SK-N-SH treated with all-trans-retinoic acid at 6 μM for 48 hours (cell line): ENCODE measurements at regions not wholly inside any gene's neighbourhood (a gene's known extent, or its start where the extent isn't known, plus 50 kb on each side); places are given as distances from the start of the nearest gene placed in this dataset.

Experiments
- ATAC-seq: fragments of 200-7000 bp; cut with Tn5 transposase; 3 replicates; pipeline ENCODE4 v1.9.1; 2020; ENCODE audit warnings: mild to moderate bottlenecking, moderate library complexity
- ARNTL ChIP-seq: fragments of 450-650 bp; formaldehyde crosslinking; IDR thresholded peaks from 2 replicates; pipeline ENCODE4 v1.5.0; 2020; ENCODE audit warnings: low read depth, mild to moderate bottlenecking, moderate library complexity, borderline replicate concordance
- BACH2 ChIP-seq: fragments of 250-450 bp; sonication (Bioruptor Pico); IDR thresholded peaks from 2 replicates; pipeline ENCODE4 v1.9.0; 2021; ENCODE audit warnings: mild to moderate bottlenecking, borderline replicate concordance
- CSDC2 ChIP-seq: fragments of 250-450 bp; sonication (Bioruptor Pico); IDR thresholded peaks from 2 replicates; pipeline ENCODE4 v1.5.0; 2020; ENCODE audit warnings: mild to moderate bottlenecking, moderate library complexity
- ESRRG ChIP-seq: fragments of 250-450 bp; sonication (Bioruptor Pico); IDR thresholded peaks from 2 replicates; pipeline ENCODE4 v1.6.1; 2021; ENCODE audit warnings: mild to moderate bottlenecking
- ISL1 ChIP-seq: fragments of 250-450 bp; sonication (Bioruptor Pico); IDR thresholded peaks from 2 replicates; pipeline ENCODE4 v2.1.2; 2022; ENCODE audit warnings: mild to moderate bottlenecking, moderate library complexity
- OSR1 ChIP-seq: fragments of 250-450 bp; sonication (Bioruptor Pico); IDR thresholded peaks from 2 replicates; pipeline ENCODE4 v1.8.0; 2022; ENCODE audit warnings: moderate library complexity, mild to moderate bottlenecking, inconsistent platforms
- PPARA ChIP-seq: fragments of 250-450 bp; sonication (Bioruptor Pico); IDR thresholded peaks from 2 replicates; pipeline ENCODE4 v1.5.0; 2020; ENCODE audit warnings: mild to moderate bottlenecking, borderline replicate concordance
- RARB ChIP-seq: fragments of 250-450 bp; sonication (Bioruptor Pico); IDR thresholded peaks from 2 replicates; pipeline ENCODE4 v1.8.0; 2021; ENCODE audit warnings: mild to moderate bottlenecking, moderate library complexity
- TCF4 ChIP-seq: fragments of 250-450 bp; sonication (Bioruptor Pico); IDR thresholded peaks from 2 replicates; pipeline ENCODE4 v1.8.0; 2021; ENCODE audit warnings: mild to moderate bottlenecking, moderate library complexity, borderline replicate concordance
- TOX ChIP-seq: fragments of 250-450 bp; sonication (Bioruptor Pico); IDR thresholded peaks from 2 replicates; pipeline ENCODE4 v1.8.0; 2021; ENCODE audit warnings: mild to moderate bottlenecking, moderate library complexity, borderline replicate concordance
- ZFP3 ChIP-seq: fragments of 250-450 bp; sonication (Bioruptor Pico); IDR thresholded peaks from 2 replicates; pipeline ENCODE4 v1.5.0; 2020; ENCODE audit warnings: mild to moderate bottlenecking, moderate library complexity
- ZFP30 ChIP-seq: fragments of 450-650 bp; formaldehyde crosslinking; IDR thresholded peaks from 2 replicates; pipeline ENCODE4 v1.5.0; 2022; ENCODE audit warnings: mild to moderate bottlenecking, moderate library complexity
- ZNF565 ChIP-seq: fragments of 450-650 bp; formaldehyde crosslinking; conservative IDR thresholded peaks from 2 replicates; pipeline ENCODE4 v1.5.0; 2020; ENCODE audit warnings: low read depth, mild to moderate bottlenecking, moderate library complexity
- ZNF70 ChIP-seq: fragments of 450-650 bp; formaldehyde crosslinking; IDR thresholded peaks from 2 replicates; pipeline ENCODE4 v1.5.0; 2020; ENCODE audit warnings: mild to moderate bottlenecking, moderate library complexity
- ZNF8 ChIP-seq: fragments of 450-650 bp; formaldehyde crosslinking; IDR thresholded peaks from 2 replicates; pipeline ENCODE4 v1.5.0; 2020; ENCODE audit warnings: mild to moderate bottlenecking, moderate library complexity
- TF ChIP-seq, protein P1 (sequence below): fragments of 250-450 bp; sonication (Bioruptor Pico); IDR thresholded peaks from 2 replicates; pipeline ENCODE4 v1.5.1; 2021; ENCODE audit warnings: mild to moderate bottlenecking, moderate library complexity
- TF ChIP-seq, protein P2 (sequence below): fragments of 250-450 bp; sonication (Bioruptor Pico); IDR thresholded peaks from 2 replicates; pipeline ENCODE4 v1.5.0; 2020; ENCODE audit warnings: mild to moderate bottlenecking, moderate library complexity
- TF ChIP-seq, protein P3 (sequence below): fragments of 250-450 bp; sonication (Bioruptor Pico); IDR thresholded peaks from 2 replicates; pipeline ENCODE4 v1.8.0; 2020; ENCODE audit warnings: mild to moderate bottlenecking, moderate library complexity, borderline replicate concordance
- TF ChIP-seq, protein P4 (sequence below): fragments of 250-450 bp; sonication (Bioruptor Pico); IDR thresholded peaks from 2 replicates; pipeline ENCODE4 v1.8.0; 2021; ENCODE audit warnings: low read depth, mild to moderate bottlenecking, moderate library complexity, borderline replicate concordance
- TF ChIP-seq, protein P5 (sequence below): fragments of 250-450 bp; sonication (Bioruptor Pico); IDR thresholded peaks from 2 replicates; pipeline ENCODE4 v1.5.1; 2020; ENCODE audit warnings: low read depth, mild to moderate bottlenecking, moderate library complexity

DNA sequence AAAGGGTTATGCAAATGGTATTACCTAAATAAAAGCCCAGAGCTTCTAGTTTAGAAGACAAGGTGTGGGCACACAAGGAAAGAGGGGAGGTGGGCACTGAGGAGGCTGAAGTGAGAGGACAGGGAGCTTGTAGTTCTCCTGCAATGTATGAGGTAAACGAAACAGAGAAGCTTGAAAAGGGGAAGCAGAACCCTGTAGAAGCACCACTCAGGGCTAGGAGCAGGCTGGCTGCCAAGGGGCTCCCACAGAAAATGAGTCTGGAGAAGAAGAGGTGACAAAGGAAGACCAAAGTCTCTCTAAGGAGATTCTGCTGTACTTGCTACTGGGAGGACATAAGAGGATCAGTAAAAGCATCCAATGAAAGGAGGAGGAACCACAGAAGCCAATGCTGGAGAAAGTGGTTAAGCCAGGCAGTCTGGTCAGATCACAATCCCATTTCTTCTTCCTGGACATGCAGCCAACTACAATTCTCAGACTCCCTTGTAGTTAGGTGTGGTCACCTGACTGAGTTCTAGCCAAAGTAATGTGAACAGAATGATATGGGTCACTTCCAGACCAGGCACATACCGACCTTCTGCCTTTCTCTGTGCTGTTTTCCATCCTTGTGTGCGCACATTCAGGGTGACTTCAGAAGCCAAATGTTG lies 174.5 kb upstream of the MAP3K1 start:
- ATAC-seq: no peak
- TF ChIP-seq TOX (CRISPR knock-in tag) (no peak), ARNTL (no peak), ZFP3 (CRISPR knock-in tag) (no peak), ZNF70 (CRISPR knock-in tag) (no peak)
- TF ChIP-seq, protein P1, sequence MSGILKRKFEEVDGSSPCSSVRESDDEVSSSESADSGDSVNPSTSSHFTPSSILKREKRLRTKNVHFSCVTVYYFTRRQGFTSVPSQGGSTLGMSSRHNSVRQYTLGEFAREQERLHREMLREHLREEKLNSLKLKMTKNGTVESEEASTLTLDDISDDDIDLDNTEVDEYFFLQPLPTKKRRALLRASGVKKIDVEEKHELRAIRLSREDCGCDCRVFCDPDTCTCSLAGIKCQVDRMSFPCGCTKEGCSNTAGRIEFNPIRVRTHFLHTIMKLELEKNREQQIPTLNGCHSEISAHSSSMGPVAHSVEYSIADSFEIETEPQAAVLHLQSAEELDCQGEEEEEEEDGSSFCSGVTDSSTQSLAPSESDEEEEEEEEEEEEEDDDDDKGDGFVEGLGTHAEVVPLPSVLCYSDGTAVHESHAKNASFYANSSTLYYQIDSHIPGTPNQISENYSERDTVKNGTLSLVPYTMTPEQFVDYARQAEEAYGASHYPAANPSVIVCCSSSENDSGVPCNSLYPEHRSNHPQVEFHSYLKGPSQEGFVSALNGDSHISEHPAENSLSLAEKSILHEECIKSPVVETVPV (CRISPR knock-in tag): no peak

DNA sequence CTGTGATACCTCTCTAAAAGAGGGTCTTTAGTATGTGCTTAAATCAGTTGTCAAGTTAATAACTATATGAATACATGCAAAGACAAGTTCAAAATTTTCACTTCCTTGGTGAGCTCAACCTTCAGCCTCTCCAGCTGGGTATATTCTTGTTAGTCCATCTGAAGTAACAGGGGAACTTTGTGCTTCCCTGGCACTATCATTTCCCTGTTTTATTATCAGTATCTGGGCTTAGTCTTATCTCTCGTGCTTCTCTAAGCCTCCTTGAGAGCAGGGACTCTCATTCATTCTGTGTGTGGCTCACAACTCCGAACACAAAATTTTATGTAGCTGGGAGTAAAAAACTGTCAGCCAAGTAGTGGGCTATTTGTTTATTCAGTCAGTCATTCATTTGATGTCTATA lies 175.9 kb upstream of the MAP3K1 start:
- no peak for TF ChIP-seq CSDC2 (CRISPR knock-in tag)
- TF ChIP-seq ZFP30 (CRISPR knock-in tag): no peak
- no peak for TF ChIP-seq BACH2
- TF ChIP-seq, protein P2, sequence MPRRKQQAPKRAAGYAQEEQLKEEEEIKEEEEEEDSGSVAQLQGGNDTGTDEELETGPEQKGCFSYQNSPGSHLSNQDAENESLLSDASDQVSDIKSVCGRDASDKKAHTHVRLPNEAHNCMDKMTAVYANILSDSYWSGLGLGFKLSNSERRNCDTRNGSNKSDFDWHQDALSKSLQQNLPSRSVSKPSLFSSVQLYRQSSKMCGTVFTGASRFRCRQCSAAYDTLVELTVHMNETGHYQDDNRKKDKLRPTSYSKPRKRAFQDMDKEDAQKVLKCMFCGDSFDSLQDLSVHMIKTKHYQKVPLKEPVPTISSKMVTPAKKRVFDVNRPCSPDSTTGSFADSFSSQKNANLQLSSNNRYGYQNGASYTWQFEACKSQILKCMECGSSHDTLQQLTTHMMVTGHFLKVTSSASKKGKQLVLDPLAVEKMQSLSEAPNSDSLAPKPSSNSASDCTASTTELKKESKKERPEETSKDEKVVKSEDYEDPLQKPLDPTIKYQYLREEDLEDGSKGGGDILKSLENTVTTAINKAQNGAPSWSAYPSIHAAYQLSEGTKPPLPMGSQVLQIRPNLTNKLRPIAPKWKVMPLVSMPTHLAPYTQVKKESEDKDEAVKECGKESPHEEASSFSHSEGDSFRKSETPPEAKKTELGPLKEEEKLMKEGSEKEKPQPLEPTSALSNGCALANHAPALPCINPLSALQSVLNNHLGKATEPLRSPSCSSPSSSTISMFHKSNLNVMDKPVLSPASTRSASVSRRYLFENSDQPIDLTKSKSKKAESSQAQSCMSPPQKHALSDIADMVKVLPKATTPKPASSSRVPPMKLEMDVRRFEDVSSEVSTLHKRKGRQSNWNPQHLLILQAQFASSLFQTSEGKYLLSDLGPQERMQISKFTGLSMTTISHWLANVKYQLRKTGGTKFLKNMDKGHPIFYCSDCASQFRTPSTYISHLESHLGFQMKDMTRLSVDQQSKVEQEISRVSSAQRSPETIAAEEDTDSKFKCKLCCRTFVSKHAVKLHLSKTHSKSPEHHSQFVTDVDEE (CRISPR knock-in tag): no peak
- TF ChIP-seq ISL1 (CRISPR knock-in tag): no peak
- TF ChIP-seq ZNF8 (CRISPR knock-in tag): no peak
- no peak for TF ChIP-seq OSR1
- TF ChIP-seq ARNTL: no peak
- no peak for TF ChIP-seq PPARA (CRISPR knock-in tag)
- no peak for TF ChIP-seq RARB (CRISPR knock-in tag)
- TF ChIP-seq, protein P3, sequence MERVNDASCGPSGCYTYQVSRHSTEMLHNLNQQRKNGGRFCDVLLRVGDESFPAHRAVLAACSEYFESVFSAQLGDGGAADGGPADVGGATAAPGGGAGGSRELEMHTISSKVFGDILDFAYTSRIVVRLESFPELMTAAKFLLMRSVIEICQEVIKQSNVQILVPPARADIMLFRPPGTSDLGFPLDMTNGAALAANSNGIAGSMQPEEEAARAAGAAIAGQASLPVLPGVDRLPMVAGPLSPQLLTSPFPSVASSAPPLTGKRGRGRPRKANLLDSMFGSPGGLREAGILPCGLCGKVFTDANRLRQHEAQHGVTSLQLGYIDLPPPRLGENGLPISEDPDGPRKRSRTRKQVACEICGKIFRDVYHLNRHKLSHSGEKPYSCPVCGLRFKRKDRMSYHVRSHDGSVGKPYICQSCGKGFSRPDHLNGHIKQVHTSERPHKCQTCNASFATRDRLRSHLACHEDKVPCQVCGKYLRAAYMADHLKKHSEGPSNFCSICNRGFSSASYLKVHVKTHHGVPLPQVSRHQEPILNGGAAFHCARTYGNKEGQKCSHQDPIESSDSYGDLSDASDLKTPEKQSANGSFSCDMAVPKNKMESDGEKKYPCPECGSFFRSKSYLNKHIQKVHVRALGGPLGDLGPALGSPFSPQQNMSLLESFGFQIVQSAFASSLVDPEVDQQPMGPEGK (CRISPR knock-in tag): no peak
- TF ChIP-seq ZNF565 (CRISPR knock-in tag): no peak
- no peak for TF ChIP-seq TOX (CRISPR knock-in tag)
- TF ChIP-seq, protein P4, sequence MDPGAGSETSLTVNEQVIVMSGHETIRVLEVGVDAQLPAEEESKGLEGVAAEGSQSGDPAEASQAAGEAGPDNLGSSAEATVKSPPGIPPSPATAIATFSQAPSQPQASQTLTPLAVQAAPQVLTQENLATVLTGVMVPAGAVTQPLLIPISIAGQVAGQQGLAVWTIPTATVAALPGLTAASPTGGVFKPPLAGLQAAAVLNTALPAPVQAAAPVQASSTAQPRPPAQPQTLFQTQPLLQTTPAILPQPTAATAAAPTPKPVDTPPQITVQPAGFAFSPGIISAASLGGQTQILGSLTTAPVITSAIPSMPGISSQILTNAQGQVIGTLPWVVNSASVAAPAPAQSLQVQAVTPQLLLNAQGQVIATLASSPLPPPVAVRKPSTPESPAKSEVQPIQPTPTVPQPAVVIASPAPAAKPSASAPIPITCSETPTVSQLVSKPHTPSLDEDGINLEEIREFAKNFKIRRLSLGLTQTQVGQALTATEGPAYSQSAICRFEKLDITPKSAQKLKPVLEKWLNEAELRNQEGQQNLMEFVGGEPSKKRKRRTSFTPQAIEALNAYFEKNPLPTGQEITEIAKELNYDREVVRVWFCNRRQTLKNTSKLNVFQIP (CRISPR knock-in tag): no peak
- TF ChIP-seq ESRRG (CRISPR knock-in tag): no peak
- TF ChIP-seq, protein P1 (CRISPR knock-in tag): no peak
- no peak for TF ChIP-seq TCF4 (CRISPR knock-in tag)
- TF ChIP-seq, protein P5, sequence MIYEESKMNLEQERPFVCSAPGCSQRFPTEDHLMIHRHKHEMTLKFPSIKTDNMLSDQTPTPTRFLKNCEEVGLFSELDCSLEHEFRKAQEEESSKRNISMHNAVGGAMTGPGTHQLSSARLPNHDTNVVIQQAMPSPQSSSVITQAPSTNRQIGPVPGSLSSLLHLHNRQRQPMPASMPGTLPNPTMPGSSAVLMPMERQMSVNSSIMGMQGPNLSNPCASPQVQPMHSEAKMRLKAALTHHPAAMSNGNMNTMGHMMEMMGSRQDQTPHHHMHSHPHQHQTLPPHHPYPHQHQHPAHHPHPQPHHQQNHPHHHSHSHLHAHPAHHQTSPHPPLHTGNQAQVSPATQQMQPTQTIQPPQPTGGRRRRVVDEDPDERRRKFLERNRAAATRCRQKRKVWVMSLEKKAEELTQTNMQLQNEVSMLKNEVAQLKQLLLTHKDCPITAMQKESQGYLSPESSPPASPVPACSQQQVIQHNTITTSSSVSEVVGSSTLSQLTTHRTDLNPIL (CRISPR knock-in tag): no peak
- ATAC-seq: no peak
